Naive thymus-derived CD4-positive, alpha-beta T cell (primary cell): ENCODE measurements at regions not wholly inside any gene's neighbourhood (a gene's known extent, or its start where the extent isn't known, plus 50 kb on each side); places are given as distances from the start of the nearest gene placed in this dataset.

Experiments
- ATAC-seq: fragments of 150-1000 bp; cut with Tn5 transposase; 2 replicates; pipeline ENCODE4 v1.10.0; 2021; ENCODE audit warnings: mild to moderate bottlenecking, moderate library complexity
- CTCF ChIA-PET: fragments of 350-600 bp; sonication (Branson Sonifier 250); formaldehyde crosslinking; loops from one replicate; lab custom pipeline; 2021; ENCODE audit warnings: antibody characterized with exemption; lab: Charles Lee
- POLR2A ChIA-PET: fragments of 350-600 bp; sonication (Branson Sonifier 250); formaldehyde crosslinking; loops from one replicate; lab custom pipeline; 2021; ENCODE audit warnings: antibody characterized with exemption, inconsistent platforms; lab: Charles Lee
- DNase-seq, 9 donors: peaks; one replicate each; pipeline versions ENCODE4 v3.0.0 to v3.0.0-alpha.2; 2020 to 2022; ENCODE audit warnings: mixed read lengths in 1 of 9
- H3K27ac ChIP-seq: one replicate; pipeline ENCODE4 v1.7.0; 2013; ENCODE audit warnings: mild to moderate bottlenecking, low read depth, low read length, moderate library complexity
- H3K27me3 ChIP-seq, 2 donors: one replicate each; pipeline ENCODE4 v1.7.0; 2013; ENCODE audit warnings: low read length in 2 of 2, mild to moderate bottlenecking in 2 of 2, moderate library complexity in 2 of 2; ENCODE audit not compliant: control insufficient read depth in 2 of 2, insufficient read depth in 2 of 2
- H3K36me3 ChIP-seq, 3 experiments: 1 replicate in 2 of 3; 2 replicates in 1 of 3; pipeline ENCODE4 v1.7.0; 2013; ENCODE audit warnings: low read length in 3 of 3, mild to moderate bottlenecking in 3 of 3, moderate library complexity in 1 of 3; ENCODE audit not compliant: insufficient read depth in 3 of 3, control insufficient read depth in 2 of 3
- H3K4me1 ChIP-seq, 2 donors: one replicate each; pipeline ENCODE4 v1.7.0; 2013; ENCODE audit warnings: low read length in 2 of 2, mild to moderate bottlenecking in 2 of 2, moderate library complexity in 1 of 2; ENCODE audit not compliant: control insufficient read depth in 2 of 2, insufficient read depth in 2 of 2
- H3K4me3 ChIP-seq: 2 replicates; pipeline ENCODE4 v1.7.0; 2013; ENCODE audit warnings: mild to moderate bottlenecking, low read length
- H3K9me3 ChIP-seq, 3 experiments: 1 replicate in 2 of 3; 2 replicates in 1 of 3; pipeline ENCODE4 v1.7.0; 2013; ENCODE audit warnings: low read length in 3 of 3; ENCODE audit not compliant: control insufficient read depth in 2 of 3
- H3K27ac Mint-ChIP-seq, 9 donors: one replicate each; pipeline ENCODE4 v1.8.0; 2020 to 2022; ENCODE audit warnings: mixed read lengths in 9 of 9, mild to moderate bottlenecking in 8 of 9, moderate library complexity in 5 of 9, inconsistent platforms in 2 of 9
- H3K27me3 Mint-ChIP-seq, 5 donors: one replicate each; pipeline ENCODE4 v1.8.0; 2021 to 2022; ENCODE audit warnings: mixed read lengths in 5 of 5, mild to moderate bottlenecking in 1 of 5
- H3K36me3 Mint-ChIP-seq, 5 donors: one replicate each; pipeline ENCODE4 v1.8.0; 2020 to 2022; ENCODE audit warnings: mixed read lengths in 5 of 5, mild to moderate bottlenecking in 3 of 5, inconsistent platforms in 1 of 5
- H3K4me1 Mint-ChIP-seq, 7 donors: one replicate each; pipeline ENCODE4 v1.8.0; 2020 to 2022; ENCODE audit warnings: mixed read lengths in 7 of 7, mild to moderate bottlenecking in 3 of 7, inconsistent platforms in 1 of 7
- H3K4me3 Mint-ChIP-seq, 10 donors: one replicate each; pipeline ENCODE4 v1.8.0; 2020 to 2022; ENCODE audit warnings: mild to moderate bottlenecking in 10 of 10, mixed read lengths in 10 of 10, moderate library complexity in 6 of 10, inconsistent platforms in 2 of 10
- H3K9me3 Mint-ChIP-seq, 11 donors: one replicate each; pipeline ENCODE4 v1.8.0; 2020 to 2022; ENCODE audit warnings: mixed read lengths in 11 of 11, mild to moderate bottlenecking in 4 of 11, inconsistent platforms in 1 of 11, moderate library complexity in 1 of 11
- intact Hi-C, 2 donors: fragments of 100-400 bp; cut with micrococcal nuclease; formaldehyde crosslinking; loops; one replicate each; pipeline ENCODE4 v1.15.1; 2023

DNA sequence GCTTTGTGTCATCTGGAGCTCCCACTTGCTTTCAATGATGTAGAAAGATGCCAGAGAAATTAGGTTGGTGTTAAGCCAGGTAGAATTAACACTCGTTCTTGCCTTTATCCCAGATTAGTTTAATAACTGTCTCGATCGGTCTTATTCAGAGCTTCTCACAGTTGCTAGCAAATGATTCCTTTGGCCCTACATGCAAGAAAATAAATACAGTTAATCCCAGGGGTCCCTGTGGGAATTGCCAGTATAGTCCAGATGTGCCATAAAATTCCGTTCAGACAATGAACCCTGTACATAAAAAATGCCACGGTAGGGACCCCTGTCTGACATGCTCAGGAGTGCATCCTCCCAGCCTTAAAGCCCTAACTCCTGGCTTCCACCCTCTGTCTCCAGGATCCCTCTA is 207.5 kb downstream of the ARHGAP12 start:
- CTCF ChIA-PET, result interaction anchor here (0.8 kb wide), 1 partner anchor 483 kb away, joined by 3 read pairs; no protein-coding TSS in a partner anchor
- intact Hi-C loops, result no loop called here
- no peak overlapping the region for H3K4me3 Mint-ChIP-seq

GRCh38 chr10:31720546-31720945 is 208.1 kb downstream of the ARHGAP12 start:
- Histone ChIP-seq H3K27me3 (no peaks in the 10 kb centered on the region), H3K9me3 (no peaks in the 10 kb centered on the region), H3K4me1 (no peaks in the 10 kb centered on the region), H3K4me3 (no peak overlapping the region), H3K27ac (no peak overlapping the region), H3K36me3 (no peaks in the 10 kb centered on the region)
- Mint-ChIP-seq H3K9me3 (peaks cover 0 to 9% (median 0%) of the 10 kb centered on the region in 11 donors), H3K27me3 (peaks cover 0 to 13% (median 5%) of the 10 kb centered on the region in 5 donors), H3K4me1 (peaks cover 0 to 11% (median 0%) of the 10 kb centered on the region in 7 donors), H3K36me3 (no peaks in the 10 kb centered on the region), H3K27ac (no peak overlapping the region), H3K4me3 (no peak overlapping the region)
- ATAC-seq (no peak), DNase-seq (no peak)
- intact Hi-C loops, result no loop called here
- ChIA-PET POLR2A (no interaction called here), CTCF (no interaction called here)

More for the DNA sequence above, 207.5 kb downstream of the ARHGAP12 start:
- H3K9me3 ChIP-seq, result no peaks in the 10 kb centered on the region
- Mint-ChIP-seq H3K9me3 (peaks cover 0 to 10% (median 0%) of the 10 kb centered on the region in 11 donors), H3K27me3 (peaks cover 0 to 13% (median 5%) of the 10 kb centered on the region in 5 donors), H3K27ac (no peak overlapping the region), H3K4me1 (peaks cover 0 to 11% (median 0%) of the 10 kb centered on the region in 7 donors), H3K36me3 (no peaks in the 10 kb centered on the region)
- H3K27ac ChIP-seq, result no peak overlapping the region
- POLR2A ChIA-PET, result no interaction called here
- H3K4me3 ChIP-seq, result no peak overlapping the region
- H3K36me3 ChIP-seq, result no peaks in the 10 kb centered on the region
- H3K27me3 ChIP-seq, result no peaks in the 10 kb centered on the region
- no peak for ATAC-seq
- no peak for DNase-seq
- no peaks in the 10 kb centered on the region for H3K4me1 ChIP-seq

DNA sequence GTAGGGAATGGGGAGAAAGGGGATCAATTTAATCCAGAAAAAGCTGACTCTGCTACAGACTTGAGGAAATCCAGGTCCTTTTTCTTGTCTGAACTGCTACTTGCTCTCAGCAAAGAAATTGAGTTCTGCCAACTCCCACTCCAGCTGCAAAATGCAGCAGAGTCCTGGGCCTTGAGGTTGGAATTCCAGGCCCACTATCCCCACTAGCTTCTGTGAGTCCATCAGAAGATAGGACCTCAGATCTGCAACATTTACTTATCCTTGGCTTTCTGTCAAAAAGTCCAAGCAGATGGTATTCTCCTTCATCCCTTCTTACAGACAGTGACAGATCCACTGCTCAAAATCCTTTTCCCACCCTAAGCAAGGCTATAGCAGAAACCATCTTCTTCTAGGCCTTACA is 219.2 kb downstream of the ARHGAP12 start:
- ATAC-seq, result no peak
- CTCF ChIA-PET, result no interaction called here
- Mint-ChIP-seq H3K4me1 (peaks cover 11 to 28% (median 16%) of the 10 kb centered on the region in 7 donors), H3K27me3 (no peaks in the 10 kb centered on the region), H3K27ac (no peak overlapping the region), H3K36me3 (peaks cover 5 to 22% (median 19%) of the 10 kb centered on the region in 5 donors), H3K9me3 (peaks cover 4 to 37% (median 21%) of the 10 kb centered on the region in 11 donors), H3K4me3 (no peak overlapping the region)
- POLR2A ChIA-PET, result interaction anchor here (0.6 kb wide), 1 partner anchor 22 kb away, joined by 3 read pairs; no protein-coding TSS in a partner anchor
- Histone ChIP-seq H3K4me1 (peaks cover 0 to 11% of the 10 kb centered on the region in 2 donors), H3K36me3 (no peaks in the 10 kb centered on the region), H3K4me3 (no peak overlapping the region), H3K9me3 (peaks cover 0 to 7% (median 0%) of the 10 kb centered on the region in 3 experiments), H3K27ac (no peak overlapping the region), H3K27me3 (no peaks in the 10 kb centered on the region)
- intact Hi-C loops, result loop anchor here (5.0 to 10.0 kb wide), 3 partner anchors 38 to 355 kb away; no protein-coding TSS in a partner anchor
- DNase-seq, result no peak

DNA sequence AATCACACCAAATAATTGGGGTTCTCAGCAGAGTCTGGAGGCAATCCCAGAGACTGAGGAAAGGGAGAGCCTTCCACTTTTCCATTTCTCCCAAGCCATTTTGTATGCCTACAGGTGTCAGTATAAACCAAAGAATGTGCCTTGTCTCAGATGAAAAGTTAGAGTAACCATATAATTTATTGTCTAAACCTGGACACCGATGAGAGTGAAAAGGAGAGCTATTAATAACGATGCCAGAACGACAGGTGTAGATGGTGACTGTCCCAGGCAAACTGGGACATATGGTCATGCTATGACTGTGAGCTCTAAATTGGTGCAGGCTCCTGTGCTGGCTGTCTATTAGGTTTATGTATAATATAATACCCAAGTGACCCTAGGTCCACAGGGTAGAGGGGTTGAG is 219.6 kb downstream of the ARHGAP12 start:
- POLR2A ChIA-PET, result interaction anchor here (0.6 kb wide), 1 partner anchor 22 kb away, joined by 3 read pairs; no protein-coding TSS in a partner anchor
- peak overlapping the region in 1 of 9 donors; percentile 59 for H3K27ac Mint-ChIP-seq
- no peak overlapping the region for H3K27ac ChIP-seq

GRCh38 chr10:31708474-31708873 is 220.2 kb downstream of the ARHGAP12 start:
- H3K27me3 ChIP-seq, result no peaks in the 10 kb centered on the region
- peaks cover 0 to 11% of the 10 kb centered on the region in 2 donors for H3K4me1 ChIP-seq
- H3K27me3 Mint-ChIP-seq, result no peaks in the 10 kb centered on the region
- H3K4me3 Mint-ChIP-seq, result no peak overlapping the region
- no peak overlapping the region for H3K4me3 ChIP-seq
- H3K9me3 Mint-ChIP-seq, result peaks cover 4 to 37% (median 19%) of the 10 kb centered on the region in 11 donors
- no peak for ATAC-seq
- H3K36me3 ChIP-seq, result no peaks in the 10 kb centered on the region
- no peak for DNase-seq
- H3K9me3 ChIP-seq, result peaks cover 0 to 7% (median 0%) of the 10 kb centered on the region in 3 experiments
- H3K36me3 Mint-ChIP-seq, result peaks cover 5 to 22% (median 19%) of the 10 kb centered on the region in 5 donors
- peaks cover 11 to 28% (median 16%) of the 10 kb centered on the region in 7 donors for H3K4me1 Mint-ChIP-seq
- H3K27ac ChIP-seq, result no peak overlapping the region
- ChIA-PET CTCF (interaction anchor here (0.5 kb wide), 1 partner anchor 553 kb away, joined by 4 read pairs; no protein-coding TSS in a partner anchor), POLR2A (no interaction called here)
- peak overlapping the region in 3 of 9 donors; percentile 27 to 75 (median 40) for H3K27ac Mint-ChIP-seq
- intact Hi-C loops, result loop anchor here (5.0 to 10.0 kb wide), 3 partner anchors 39 to 354 kb away; no protein-coding TSS in a partner anchor

More for the DNA sequence above, 219.6 kb downstream of the ARHGAP12 start:
- Histone ChIP-seq H3K9me3 (peaks cover 0 to 7% (median 0%) of the 10 kb centered on the region in 3 experiments), H3K4me1 (peaks cover 0 to 11% of the 10 kb centered on the region in 2 donors), H3K4me3 (no peak overlapping the region), H3K27me3 (no peaks in the 10 kb centered on the region), H3K36me3 (no peaks in the 10 kb centered on the region)
- Mint-ChIP-seq H3K36me3 (peaks cover 5 to 22% (median 19%) of the 10 kb centered on the region in 5 donors), H3K27me3 (no peaks in the 10 kb centered on the region), H3K4me3 (no peak overlapping the region), H3K4me1 (peaks cover 11 to 28% (median 16%) of the 10 kb centered on the region in 7 donors), H3K9me3 (peaks cover 4 to 37% (median 21%) of the 10 kb centered on the region in 11 donors)
- intact Hi-C loops, result loop anchor here (5.0 to 10.0 kb wide), 3 partner anchors 38 to 354 kb away; no protein-coding TSS in a partner anchor
- CTCF ChIA-PET, result interaction anchor here (0.5 kb wide), 1 partner anchor 553 kb away, joined by 4 read pairs; no protein-coding TSS in a partner anchor
- DNase-seq (no peak), ATAC-seq (no peak)

- ATAC-seq (no peak), DNase-seq (no peak)
- CTCF ChIA-PET, result no interaction called here
- no peak overlapping the region for H3K4me3 ChIP-seq
- peaks cover 0 to 11% of the 10 kb centered on the region in 2 donors for H3K4me1 ChIP-seq
- no peak overlapping the region for H3K27ac ChIP-seq
- peaks cover 11 to 28% (median 16%) of the 10 kb centered on the region in 7 donors for H3K4me1 Mint-ChIP-seq
- peaks cover 4 to 36% (median 20%) of the 10 kb centered on the region in 11 donors for H3K9me3 Mint-ChIP-seq
- H3K9me3 ChIP-seq, result peaks cover 0 to 7% (median 0%) of the 10 kb centered on the region in 3 experiments
- POLR2A ChIA-PET, result no interaction called here
- no peaks in the 10 kb centered on the region for H3K27me3 Mint-ChIP-seq
- peak overlapping the region in 6 of 9 donors; percentile 11 to 85 (median 38) for H3K27ac Mint-ChIP-seq
- H3K36me3 ChIP-seq, result no peaks in the 10 kb centered on the region
- no peaks in the 10 kb centered on the region for H3K27me3 ChIP-seq
- H3K4me3 Mint-ChIP-seq, result peak overlapping the region; percentile 7 to 65 (median 52)
- peaks cover 5 to 23% (median 19%) of the 10 kb centered on the region in 5 donors for H3K36me3 Mint-ChIP-seq
- intact Hi-C loops, result loop anchor here (5.0 to 10.0 kb wide), 3 partner anchors 39 to 353 kb away; no protein-coding TSS in a partner anchor
Observed at GRCh38 chr10:31708046-31708445, 220.6 kb downstream of the ARHGAP12 start.
